ENCODE measurements at regions not wholly inside any gene's neighbourhood (a gene's known extent, or its start where the extent isn't known, plus 50 kb on each side); places are given as distances from the start of the nearest gene placed in this dataset.

- peak; percentile 7 for DNase-seq
Measured at GRCh38 chr6:25166955-25167748, 112.0 kb upstream of the CARMIL1 start.

GRCh38 chr6:25167961-25168360 lies 111.2 kb upstream of the CARMIL1 start:
- DNase-seq: no peak

- DNase-seq: no peak
Measured at GRCh38 chr6:25168637-25169036, 110.5 kb upstream of the CARMIL1 start.

- DNase-seq: no peak
Measured at GRCh38 chr6:25169553-25169952, 109.6 kb upstream of the CARMIL1 start.

- DNase-seq: no peak
Measured at GRCh38 chr6:25169961-25170360, 109.2 kb upstream of the CARMIL1 start.

GRCh38 chr6:25170640-25171039 lies 108.5 kb upstream of the CARMIL1 start:
- no peak for DNase-seq

- DNase-seq: no peak
Measured at GRCh38 chr6:25171301-25171700, 107.9 kb upstream of the CARMIL1 start.

- no peak for DNase-seq
Measured at GRCh38 chr6:25172819-25173218, 106.4 kb upstream of the CARMIL1 start.

GRCh38 chr6:25173246-25173645 lies 105.9 kb upstream of the CARMIL1 start:
- DNase-seq: no peak

GRCh38 chr6:25173951-25174474 lies 105.2 kb upstream of the CARMIL1 start:
- DNase-seq: no peak

- no peak for DNase-seq
Measured at GRCh38 chr6:25174678-25175077, 104.5 kb upstream of the CARMIL1 start.

- no peak for DNase-seq
Measured at GRCh38 chr6:25175196-25175595, 104.0 kb upstream of the CARMIL1 start.

GRCh38 chr6:25175681-25176080 lies 103.5 kb upstream of the CARMIL1 start:
- DNase-seq: no peak

- DNase-seq: no peak
Measured at GRCh38 chr6:25176466-25176865, 102.7 kb upstream of the CARMIL1 start.

- DNase-seq: no peak
Measured at GRCh38 chr6:25177500-25178028, 101.6 kb upstream of the CARMIL1 start.

- DNase-seq: no peak
Measured at GRCh38 chr6:25178336-25179035, 100.7 kb upstream of the CARMIL1 start.

GRCh38 chr6:25179051-25179778 lies 100.0 kb upstream of the CARMIL1 start:
- DNase-seq: no peak

GRCh38 chr6:25180630-25181349 lies 98.4 kb upstream of the CARMIL1 start:
- no peak for DNase-seq

- no peak for DNase-seq
Measured at GRCh38 chr6:25181350-25181724, 97.8 kb upstream of the CARMIL1 start.

GRCh38 chr6:25181923-25182322 lies 97.3 kb upstream of the CARMIL1 start:
- DNase-seq: no peak

- DNase-seq: no peak
Measured at GRCh38 chr6:25186919-25187318, 92.3 kb upstream of the CARMIL1 start.

- no peak for DNase-seq
Measured at GRCh38 chr6:25188232-25188631, 90.9 kb upstream of the CARMIL1 start.
